Heart right ventricle (tissue), 16 donors: ENCODE measurements at regions not wholly inside any gene's neighbourhood (a gene's known extent, or its start where the extent isn't known, plus 50 kb on each side); places are given as distances from the start of the nearest gene placed in this dataset.

ENCODE experiments used
- ATAC-seq, 8 donors: fragments of 200-7000 bp; cut with Tn5 transposase; one replicate each; pipeline ENCODE4 v1.9.1; 2020; ENCODE audit warnings: mild to moderate bottlenecking in 8 of 8, moderate library complexity in 8 of 8, moderate number of reproducible peaks in 1 of 8
- DNase-seq, 2 donors: peaks; one replicate each; pipeline ENCODE4 v3.0.0-alpha.2; 2020
- H3K27ac ChIP-seq, 10 donors: fragments of 200-600 bp; sonication (generic) in 2 of 10; one replicate each; pipeline versions ENCODE4 v1.5.0 to v1.8.0; 2020 to 2022; ENCODE audit warnings: mild to moderate bottlenecking in 3 of 10
- H3K27me3 ChIP-seq, 7 donors: fragments of 200-600 bp; one replicate each; pipeline ENCODE4 v1.8.0; 2021 to 2022; ENCODE audit warnings: mild to moderate bottlenecking in 2 of 7
- H3K36me3 ChIP-seq, 9 donors: fragments of 200-600 bp; sonication (generic) in 1 of 9; one replicate each; pipeline versions ENCODE4 v1.5.0 to v1.8.0; 2020 to 2022; ENCODE audit warnings: mild to moderate bottlenecking in 2 of 9
- H3K4me1 ChIP-seq, 9 donors: fragments of 200-600 bp; sonication (generic) in 1 of 9; one replicate each; pipeline versions ENCODE4 v1.5.0 to v1.8.0; 2020 to 2022; ENCODE audit warnings: mild to moderate bottlenecking in 4 of 9
- H3K4me3 ChIP-seq, 10 donors: fragments of 200-600 bp; sonication (generic) in 2 of 10; one replicate each; pipeline versions ENCODE4 v1.5.0 to v1.8.0; 2020 to 2022; ENCODE audit warnings: mild to moderate bottlenecking in 7 of 10, moderate library complexity in 2 of 10
- H3K9me3 ChIP-seq, 11 donors: fragments of 200-600 bp in 10 of 11; sonication (generic) in 2 of 11; one replicate each; pipeline versions ENCODE4 v1.5.0 to v1.8.0; 2013 to 2022; ENCODE audit warnings: mild to moderate bottlenecking in 2 of 11, control low read depth in 1 of 11, moderate library complexity in 1 of 11
- WGBS, 2 donors: extraction: QIAGEN DNeasy Blood & Tissue Kit; methylation state at CpG; one replicate each; pipeline ENCODE4 v1.1.7; 2013; ENCODE audit warnings: inconsistent platforms in 1 of 2; 5-methylcytosine and 5-hydroxymethylcytosine counted together
- intact Hi-C, 10 donors: fragments of 100-400 bp; cut with DNase I; formaldehyde crosslinking; loops; one replicate each; pipeline versions ENCODE4 v1.11.1 to v1.14.2; 2022
- TF ChIP-seq, protein P1 (sequence below), 9 donors: fragments of 200-600 bp; sonication (generic) in 2 of 9; IDR thresholded peaks; one replicate each; pipeline versions ENCODE4 v1.5.0 to v1.8.0; 2021 to 2022; ENCODE audit warnings: antibody characterized with exemption in 9 of 9, mild to moderate bottlenecking in 5 of 9, moderate library complexity in 1 of 9
- donor health status: Arrhythmogenic right ventricular cardiomyopathy.
- donor health status: ischemic (EF 13 %, LVEDD 7.1; RV severe dilation, severe dysfunction).
- donor health status: healthy with polysubstance abuse.
- donor health status: DM: no; HTN: yes; CAD: no.
- donor health status: DM: no; HTN: no; CAD: no.
- donor health status: ischemic (EF 25% LVEDD 6.9; RV normal size, moderate dysfunction).
- donor health status: ischemic (EF 25% LVEDD 5.7; RV mildly dilated, moderate dysfunction).
- donor health status: healthy.
- donor health status: DM: yes; HTN: yes; CAD: no.
- donor health status: Ischemic cardiomyopathy.
- donor health status: ischemic (EF 35%, LVEDD 5.7; RV mildly dilated, moderate dysfunction).
- donor health status: nonischemic (EF 11% LVEDD 7.7; RV severe dilation, severe dysfunction).
- donor health status: DM: yes; HTN: yes; CAD: no.
- donor health status: PGD.
- donor health status: ischemic (EF 29% LVEDD 5.4; RV normal size, mild dysfunction).
- donor health status: nonischemic (EF 23%, LVEDD 6.1; RV moderate dilation, normal function).

DNA sequence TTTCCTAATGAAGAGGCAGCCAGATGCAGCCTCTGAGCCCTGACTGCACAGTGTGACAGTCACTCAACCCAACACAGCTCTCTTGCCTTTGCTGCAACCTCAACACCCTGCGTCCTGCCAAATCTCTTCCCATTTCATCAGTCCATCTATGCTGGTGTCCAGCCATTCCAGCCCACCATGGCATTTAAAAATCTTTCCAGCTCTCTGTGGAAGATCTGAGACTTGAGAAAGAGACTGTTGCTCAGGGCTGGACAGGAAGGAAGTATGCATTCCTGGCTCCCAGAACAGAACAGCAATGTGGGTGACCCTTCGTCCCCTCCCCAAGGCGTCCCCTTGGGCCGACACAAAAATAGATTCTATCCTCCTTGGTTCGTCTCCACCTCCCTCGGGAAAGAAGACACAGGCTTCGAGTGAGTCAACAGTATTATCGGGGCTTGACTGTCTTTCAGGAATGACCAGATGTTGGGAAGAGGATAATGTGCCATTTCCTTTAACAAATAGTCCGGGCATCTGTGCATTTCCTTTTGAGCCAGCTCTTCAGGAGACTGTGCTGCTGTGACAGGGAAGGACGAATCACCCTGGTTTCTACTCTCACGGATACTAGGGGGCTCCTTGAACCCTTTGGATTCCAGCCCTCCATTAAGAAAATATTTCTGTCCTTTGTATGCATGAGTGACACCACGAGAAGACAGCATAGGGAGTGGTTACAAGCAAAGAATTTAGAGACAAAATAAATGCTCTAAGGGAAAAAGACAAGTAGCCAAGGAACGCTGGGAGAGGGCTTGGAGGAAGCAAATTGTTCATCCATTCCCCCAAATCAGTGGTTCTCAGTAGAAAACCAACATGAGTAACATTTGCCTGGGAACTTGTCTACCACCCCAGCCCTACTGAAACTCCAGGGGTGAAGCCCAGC lies 111.4 kb upstream of the CDC42BPA start:
- TF ChIP-seq, protein P1, sequence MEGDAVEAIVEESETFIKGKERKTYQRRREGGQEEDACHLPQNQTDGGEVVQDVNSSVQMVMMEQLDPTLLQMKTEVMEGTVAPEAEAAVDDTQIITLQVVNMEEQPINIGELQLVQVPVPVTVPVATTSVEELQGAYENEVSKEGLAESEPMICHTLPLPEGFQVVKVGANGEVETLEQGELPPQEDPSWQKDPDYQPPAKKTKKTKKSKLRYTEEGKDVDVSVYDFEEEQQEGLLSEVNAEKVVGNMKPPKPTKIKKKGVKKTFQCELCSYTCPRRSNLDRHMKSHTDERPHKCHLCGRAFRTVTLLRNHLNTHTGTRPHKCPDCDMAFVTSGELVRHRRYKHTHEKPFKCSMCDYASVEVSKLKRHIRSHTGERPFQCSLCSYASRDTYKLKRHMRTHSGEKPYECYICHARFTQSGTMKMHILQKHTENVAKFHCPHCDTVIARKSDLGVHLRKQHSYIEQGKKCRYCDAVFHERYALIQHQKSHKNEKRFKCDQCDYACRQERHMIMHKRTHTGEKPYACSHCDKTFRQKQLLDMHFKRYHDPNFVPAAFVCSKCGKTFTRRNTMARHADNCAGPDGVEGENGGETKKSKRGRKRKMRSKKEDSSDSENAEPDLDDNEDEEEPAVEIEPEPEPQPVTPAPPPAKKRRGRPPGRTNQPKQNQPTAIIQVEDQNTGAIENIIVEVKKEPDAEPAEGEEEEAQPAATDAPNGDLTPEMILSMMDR (IDR thresholded peaks at IDR 0.05), result no peak
- Histone ChIP-seq H3K4me3 (no peak overlapping the region), H3K36me3 (no peaks in the 10 kb centered on the region), H3K4me1 (peaks cover 3 to 61% (median 32%) of the 10 kb centered on the region in 9 donors), H3K27ac (peak overlapping the region in 9 of 10 donors; percentile 10 to 78 (median 58)), H3K27me3 (no peaks in the 10 kb centered on the region), H3K9me3 (peaks cover 0 to 3% (median 0%) of the 10 kb centered on the region in 11 donors)
- intact Hi-C loops, result loop anchor here in 9 of 10 donors (5.0 to 10.0 kb wide), 9 partner anchors 62 to 795 kb away; partner anchors contain the start of gene CDC42BPA (in 2 of the 9)
- WGBS, 2 donors, result 42 to 52% methylated on average over 13 of the region's 13 CpGs
- ATAC-seq, result peak; percentile 48 to 81 (median 70)
- DNase-seq, result peak; percentile 26 to 58

DNA sequence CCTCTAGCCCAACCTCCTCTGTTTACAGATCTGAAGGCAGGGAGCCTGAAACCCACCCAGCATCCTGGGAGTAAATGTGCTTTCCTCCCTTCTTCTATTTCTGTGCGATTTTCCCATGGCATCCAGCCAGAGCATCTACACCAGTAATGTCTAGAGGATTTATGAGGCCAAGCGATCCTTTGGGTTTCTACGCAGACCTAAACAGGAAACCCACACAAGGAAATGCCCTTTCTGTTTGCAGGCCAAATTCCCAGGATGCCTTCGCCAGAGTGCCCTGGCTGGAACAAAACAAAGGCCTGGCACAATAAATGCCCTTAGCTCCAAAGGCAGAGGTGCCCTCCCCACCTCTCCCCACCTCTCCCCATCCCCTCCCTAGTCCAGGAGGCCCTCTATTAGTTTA lies 110.5 kb upstream of the CDC42BPA start:
- Histone ChIP-seq H3K9me3 (peaks cover 0 to 3% (median 0%) of the 10 kb centered on the region in 11 donors), H3K4me3 (no peak overlapping the region), H3K27ac (peak overlapping the region; percentile 10 to 78 (median 52)), H3K27me3 (no peaks in the 10 kb centered on the region), H3K36me3 (no peaks in the 10 kb centered on the region), H3K4me1 (peaks cover 3 to 52% (median 32%) of the 10 kb centered on the region in 9 donors)
- intact Hi-C loops, result loop anchor here in 2 of 10 donors (5.0 kb wide), 2 partner anchors 62 to 72 kb away; no protein-coding TSS in a partner anchor
- 32 to 37% methylated on average over 4 of the region's 4 CpGs for WGBS, 2 donors
- ATAC-seq, result peak; percentile 31 to 67 (median 51)
- DNase-seq, result peak in 1 of 2 donors; percentile 62
- TF ChIP-seq, protein P1 (IDR thresholded peaks at IDR 0.05), result no peak

DNA sequence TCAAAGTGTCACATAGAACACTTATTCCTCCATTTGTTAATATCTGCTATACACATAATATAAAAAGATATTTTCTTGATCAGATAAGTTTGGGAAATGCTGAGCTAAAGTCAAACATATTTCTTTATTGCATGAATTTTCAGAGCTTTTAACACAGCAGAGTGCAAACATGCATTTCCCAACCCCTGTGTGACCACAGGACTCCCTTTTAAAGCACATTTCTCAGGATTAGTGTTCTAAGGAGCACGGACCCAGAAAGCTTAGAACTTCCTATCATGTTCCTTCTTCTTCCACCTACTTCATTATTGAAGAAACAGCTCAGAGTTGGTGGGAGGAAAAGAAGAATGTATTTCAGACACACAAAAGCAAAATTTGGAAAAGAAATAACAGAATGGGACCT lies 109.1 kb upstream of the CDC42BPA start:
- WGBS, 2 donors, result 81 to 92% methylated on average over 1 of the region's 1 CpG
- TF ChIP-seq, protein P1 (IDR thresholded peaks at IDR 0.05), result no peak
- Histone ChIP-seq H3K4me1 (peaks cover 3 to 43% (median 26%) of the 10 kb centered on the region in 9 donors), H3K36me3 (no peaks in the 10 kb centered on the region), H3K27me3 (no peaks in the 10 kb centered on the region), H3K4me3 (no peak overlapping the region), H3K27ac (peak overlapping the region in 2 of 10 donors; percentile 14 to 78), H3K9me3 (peaks cover 0 to 3% (median 0%) of the 10 kb centered on the region in 11 donors)
- intact Hi-C loops, result loop anchor here in 2 of 10 donors (5.0 kb wide), 2 partner anchors 60 to 70 kb away; no protein-coding TSS in a partner anchor
- ATAC-seq, result no peak
- no peak for DNase-seq

DNA sequence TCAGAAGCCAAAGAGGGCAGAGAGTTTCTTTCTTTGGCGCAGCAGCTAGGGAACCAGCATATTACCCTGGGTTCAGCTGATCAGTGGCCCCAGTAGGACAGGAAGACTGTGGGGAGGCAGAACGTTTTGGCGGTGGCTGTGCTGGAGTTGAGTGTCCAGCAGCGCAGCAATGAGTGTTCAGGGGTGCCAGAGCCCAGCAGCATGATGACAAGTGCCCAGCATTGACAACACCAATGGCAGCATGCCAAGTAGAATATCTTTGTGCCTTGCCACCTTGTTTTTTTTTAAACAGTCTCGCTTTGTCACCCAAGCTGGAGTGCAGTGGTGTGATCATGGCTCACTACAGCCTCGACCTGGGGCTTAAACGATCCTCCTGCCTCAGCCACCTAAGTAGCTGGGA lies 106.7 kb upstream of the CDC42BPA start:
- intact Hi-C loops, result loop anchor here in 2 of 10 donors (5.0 kb wide), 2 partner anchors 58 to 68 kb away; no protein-coding TSS in a partner anchor
- WGBS, 2 donors, result 74 to 82% methylated on average over 7 of the region's 7 CpGs
- H3K27me3 ChIP-seq, result no peaks in the 10 kb centered on the region
- no peak overlapping the region for H3K4me3 ChIP-seq
- H3K27ac ChIP-seq, result no peak overlapping the region
- peaks cover 0 to 20% (median 14%) of the 10 kb centered on the region in 9 donors for H3K4me1 ChIP-seq
- no peaks in the 10 kb centered on the region for H3K36me3 ChIP-seq
- peak in 3 of 8 donors; percentile 27 to 69 (median 37) for ATAC-seq
- peaks cover 0 to 3% (median 0%) of the 10 kb centered on the region in 11 donors for H3K9me3 ChIP-seq
- no peak for DNase-seq
- TF ChIP-seq, protein P1 (IDR thresholded peaks at IDR 0.05), result no peak
